ENCODE measurements at regions not wholly inside any gene's neighbourhood (a gene's known extent, or its start where the extent isn't known, plus 50 kb on each side); places are given as distances from the start of the nearest gene placed in this dataset.

DNA sequence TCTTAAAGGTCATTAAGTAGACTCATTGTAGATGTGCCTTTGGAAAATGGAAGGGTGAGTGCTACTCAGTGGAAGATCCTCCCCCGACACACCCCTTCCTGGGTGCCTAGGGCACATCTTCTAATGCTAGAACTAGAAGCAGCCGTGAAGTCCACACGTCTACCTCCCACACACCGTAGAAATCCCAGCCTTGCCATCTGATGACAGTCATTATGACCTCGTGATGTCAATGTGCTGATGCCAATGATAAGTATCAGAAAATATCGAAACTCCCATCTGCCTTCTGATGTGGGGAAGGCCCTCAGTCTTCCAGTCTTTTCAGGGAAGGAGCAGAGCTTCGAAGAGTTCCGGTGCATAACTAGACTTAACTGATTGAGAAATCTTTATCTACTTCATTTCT, 282.1 kb upstream of the ROPN1 start:
- TF ChIP-seq, protein P1, sequence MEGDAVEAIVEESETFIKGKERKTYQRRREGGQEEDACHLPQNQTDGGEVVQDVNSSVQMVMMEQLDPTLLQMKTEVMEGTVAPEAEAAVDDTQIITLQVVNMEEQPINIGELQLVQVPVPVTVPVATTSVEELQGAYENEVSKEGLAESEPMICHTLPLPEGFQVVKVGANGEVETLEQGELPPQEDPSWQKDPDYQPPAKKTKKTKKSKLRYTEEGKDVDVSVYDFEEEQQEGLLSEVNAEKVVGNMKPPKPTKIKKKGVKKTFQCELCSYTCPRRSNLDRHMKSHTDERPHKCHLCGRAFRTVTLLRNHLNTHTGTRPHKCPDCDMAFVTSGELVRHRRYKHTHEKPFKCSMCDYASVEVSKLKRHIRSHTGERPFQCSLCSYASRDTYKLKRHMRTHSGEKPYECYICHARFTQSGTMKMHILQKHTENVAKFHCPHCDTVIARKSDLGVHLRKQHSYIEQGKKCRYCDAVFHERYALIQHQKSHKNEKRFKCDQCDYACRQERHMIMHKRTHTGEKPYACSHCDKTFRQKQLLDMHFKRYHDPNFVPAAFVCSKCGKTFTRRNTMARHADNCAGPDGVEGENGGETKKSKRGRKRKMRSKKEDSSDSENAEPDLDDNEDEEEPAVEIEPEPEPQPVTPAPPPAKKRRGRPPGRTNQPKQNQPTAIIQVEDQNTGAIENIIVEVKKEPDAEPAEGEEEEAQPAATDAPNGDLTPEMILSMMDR (IDR thresholded peaks at IDR 0.05; ENCODE audit: low read depth, low read length, poor library complexity, severe bottlenecking): no peak
- no peak for TF ChIP-seq EZH2phosphoT487 (IDR thresholded peaks at IDR 0.05; ENCODE audit: borderline replicate concordance, low read length)

Measured in DOHH2 (cell line).